Lower leg skin (tissue), 4 donors: ENCODE measurements at regions not wholly inside any gene's neighbourhood (a gene's known extent, or its start where the extent isn't known, plus 50 kb on each side); places are given as distances from the start of the nearest gene placed in this dataset.

Source experiments
- DNase-seq, 2 donors: peaks; one replicate each; pipeline ENCODE4 v3.0.0-alpha.2; 2019; ENCODE audit warnings: low spot score in 2 of 2
- H3K4me3 ChIP-seq: fragments of 200-600 bp; sonication (generic); 2 replicates; pipeline ENCODE4 v1.5.1; 2017; ENCODE audit warnings: mild to moderate bottlenecking, low read depth; ENCODE audit not compliant: poor library complexity, severe bottlenecking
- CTCF ChIP-seq, 3 donors: fragments of 450-650 bp; IDR thresholded peaks; one replicate each; pipeline ENCODE4 v1.5.1; 2016; ENCODE audit warnings: antibody characterized with exemption in 3 of 3, mild to moderate bottlenecking in 3 of 3, moderate library complexity in 2 of 3
- POLR2A ChIP-seq, 2 donors: fragments of 450-650 bp; IDR thresholded peaks; one replicate each; pipeline ENCODE4 v1.6.1; 2016 to 2017; ENCODE audit warnings: antibody characterized with exemption in 2 of 2, mild to moderate bottlenecking in 1 of 2, moderate library complexity in 1 of 2
- WGBS, 2 donors: methylation state at CpG; one replicate each; pipeline ENCODE4 v1.1.5; 2018; 5-methylcytosine and 5-hydroxymethylcytosine counted together
- intact Hi-C: fragments of 100-400 bp; cut with DNase I; formaldehyde crosslinking; loops from one replicate; pipeline ENCODE4 v1.15.0; 2023; ENCODE audit warnings: low total_unique reads

- TF ChIP-seq POLR2A (IDR thresholded peaks at IDR 0.05) (no peak), CTCF (IDR thresholded peaks at IDR 0.05) (no peak)
- 73 to 77% methylated on average over 12 of the region's 12 CpGs for WGBS, 2 donors
- intact Hi-C loops = no loop called here
- H3K4me3 ChIP-seq = no peak overlapping the region
- DNase-seq = no peak
These were observed 131.8 kb upstream of the C2CD4B start for GRCh38 chr15:62296756-62297507.

- H3K4me3 ChIP-seq = no peak overlapping the region
- DNase-seq = no peak
- 93% methylated on average over 1 of the region's 1 CpG for whole genome bisulfite sequencing, 2 donors
- intact Hi-C loops = no loop called here
- no peak for TF ChIP-seq CTCF (IDR thresholded peaks at IDR 0.05)
These were observed 132.4 kb upstream of the C2CD4B start for GRCh38 chr15:62297522-62297921.

GRCh38 chr15:62297933-62298332, 132.8 kb upstream of the C2CD4B start:
- H3K4me3 ChIP-seq = no peak overlapping the region
- DNase-seq = no peak
- no peak for TF ChIP-seq CTCF (IDR thresholded peaks at IDR 0.05)
- no peak for TF ChIP-seq POLR2A (IDR thresholded peaks at IDR 0.05)
- 82 to 90% methylated on average over 5 of the region's 5 CpGs for WGBS, 2 donors
- intact Hi-C loops = no loop called here

GRCh38 chr15:62298811-62299210, 133.7 kb upstream of the C2CD4B start:
- no peak for TF ChIP-seq POLR2A (IDR thresholded peaks at IDR 0.05)
- TF ChIP-seq CTCF (IDR thresholded peaks at IDR 0.05) = no peak
- 87 to 93% methylated on average over 5 of the region's 5 CpGs for WGBS, 2 donors
- no peak overlapping the region for H3K4me3 ChIP-seq
- intact Hi-C loops = no loop called here
- DNase-seq = no peak

GRCh38 chr15:62299541-62299940, 134.5 kb upstream of the C2CD4B start:
- DNase-seq = no peak
- no peak for TF ChIP-seq CTCF (IDR thresholded peaks at IDR 0.05)
- TF ChIP-seq POLR2A (IDR thresholded peaks at IDR 0.05) = no peak
- WGBS, 2 donors = 92% methylated on average over 10 of the region's 10 CpGs
- no peak overlapping the region for H3K4me3 ChIP-seq
- intact Hi-C loops = no loop called here
